Medulla oblongata (tissue), 1 donor: ENCODE measurements at regions not wholly inside any gene's neighbourhood (a gene's known extent, or its start where the extent isn't known, plus 50 kb on each side); places are given as distances from the start of the nearest gene placed in this dataset.
"Not testable (repeated sequence)": the region's sequence is repeated elsewhere in the genome, so short reads cannot be mapped to it uniquely, and the experiment has no call there.

Experiments used
- DNase-seq: peaks from one replicate; pipeline ENCODE4 v3.0.0-alpha.2; 2015; ENCODE audit errors: extremely low spot score

DNA sequence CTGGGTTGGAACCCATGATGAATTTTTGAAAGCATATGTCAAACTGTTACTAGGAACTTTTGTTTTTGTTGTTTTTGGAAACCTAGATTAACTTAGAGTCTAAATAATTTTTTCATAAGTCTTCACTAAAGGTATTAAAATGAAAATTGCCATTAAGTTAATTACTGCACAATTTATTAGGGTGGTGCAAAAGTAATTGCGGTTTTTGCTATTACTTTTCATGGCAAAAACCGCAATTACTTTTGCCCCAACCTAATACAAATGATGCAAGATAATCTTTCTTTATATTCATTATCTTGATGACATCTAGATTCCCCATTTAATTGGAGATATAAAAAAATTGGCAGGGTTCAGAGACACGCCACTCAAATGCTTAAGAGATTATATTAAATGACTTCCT is 145.0 kb upstream of the PKP2 start:
- no peak for DNase-seq

DNA sequence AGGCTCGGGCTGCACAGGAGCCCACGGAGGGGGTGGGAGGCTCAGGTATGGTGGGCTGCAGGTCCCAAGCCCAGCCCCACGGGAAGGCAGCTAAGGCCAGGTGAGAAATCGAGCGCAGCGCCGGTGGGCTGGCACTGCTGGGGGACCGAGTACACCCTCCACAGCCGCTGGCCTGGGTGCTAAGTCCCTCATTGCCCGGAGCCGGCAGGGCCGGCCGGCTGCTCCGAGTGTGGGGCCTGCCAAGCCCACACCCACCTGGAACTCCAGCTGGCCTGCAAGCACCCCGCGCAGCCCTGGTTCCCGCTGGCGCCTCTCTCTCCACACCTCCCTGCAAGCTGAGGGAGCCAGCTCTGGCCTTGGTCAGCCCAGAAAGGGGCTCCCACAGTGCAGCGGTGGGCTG is 137.4 kb upstream of the PKP2 start:
- not testable (repeated sequence) for DNase-seq

DNA sequence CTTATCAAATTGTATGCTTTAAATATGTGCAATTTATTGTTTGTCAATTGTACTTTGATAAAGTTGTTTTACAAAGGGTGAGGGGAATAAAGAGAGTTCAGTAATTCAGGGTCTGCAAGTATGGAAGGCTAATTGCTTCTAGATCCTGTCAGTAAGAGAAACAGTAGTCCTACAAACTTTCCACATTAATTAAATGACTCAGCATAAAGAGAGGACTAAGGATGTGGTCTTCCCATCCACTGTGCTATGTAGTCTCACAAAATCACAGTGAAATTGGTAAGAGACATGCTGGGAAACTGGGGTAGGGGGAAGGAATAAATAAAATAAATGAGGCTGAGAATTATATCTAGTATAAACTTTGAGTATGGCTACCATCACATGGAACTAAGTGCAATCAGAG is 130.2 kb upstream of the PKP2 start:
- DNase-seq, result no peak

DNA sequence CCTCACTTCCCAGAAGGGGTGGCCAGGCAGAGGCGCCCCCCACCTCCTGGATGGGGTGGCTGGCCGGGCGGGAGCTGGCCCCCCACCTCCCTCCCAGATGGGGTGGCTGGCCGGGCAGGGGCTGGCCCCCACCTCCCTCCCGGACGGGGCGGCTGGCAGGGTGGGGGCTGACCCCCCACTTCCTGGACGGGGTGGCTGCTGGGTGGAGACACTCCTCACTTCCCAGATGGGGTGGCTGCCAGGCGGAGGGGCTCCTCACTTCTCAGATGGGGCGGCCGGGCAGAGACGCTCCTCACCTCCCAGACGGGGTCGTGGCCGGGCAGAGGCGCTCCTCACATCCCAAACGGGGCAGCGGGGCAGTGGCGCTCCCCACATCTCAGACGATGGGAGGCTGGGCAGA is 126.1 kb upstream of the PKP2 start:
- DNase-seq, result not testable (repeated sequence)

DNA sequence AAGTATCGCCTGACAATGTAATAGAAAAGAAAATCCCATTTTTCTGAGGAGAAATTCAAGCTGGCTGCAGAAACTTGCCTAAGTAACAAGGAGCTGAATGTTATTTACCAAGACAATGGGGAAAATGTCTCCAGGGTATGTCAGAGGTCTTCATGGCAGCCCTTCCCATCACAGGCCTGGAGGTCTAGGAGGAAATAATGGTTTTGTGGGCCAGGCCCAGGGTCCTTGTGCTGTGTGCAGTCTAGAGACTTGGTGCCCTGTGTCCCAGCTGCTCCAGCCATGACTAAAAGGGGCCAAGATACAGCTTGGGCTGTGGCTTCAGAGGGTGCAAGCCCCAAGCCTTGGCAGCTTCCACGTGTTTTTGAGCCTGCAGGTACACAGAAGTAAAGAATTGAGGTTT is 120.5 kb upstream of the PKP2 start:
- DNase-seq, result not testable (repeated sequence)

DNA sequence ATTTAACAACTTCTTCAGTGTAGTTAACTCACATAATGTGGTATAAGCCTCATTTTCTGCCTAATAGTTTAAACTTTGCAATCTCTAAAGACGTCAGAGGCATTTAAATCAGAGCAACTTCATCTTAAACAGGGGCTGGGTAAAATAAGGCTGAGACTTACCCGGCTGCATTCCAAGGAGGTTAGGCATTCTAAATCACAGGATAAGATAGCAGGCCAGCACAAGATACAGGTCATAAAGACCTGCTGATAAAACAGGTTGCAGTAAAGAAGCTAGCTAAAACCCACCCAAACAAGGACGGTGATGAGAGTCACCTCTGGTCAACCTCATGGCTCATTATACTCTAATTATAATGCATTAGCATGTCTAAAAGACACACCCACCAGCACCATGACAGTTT is 115.6 kb upstream of the PKP2 start:
- no peak for DNase-seq

DNA sequence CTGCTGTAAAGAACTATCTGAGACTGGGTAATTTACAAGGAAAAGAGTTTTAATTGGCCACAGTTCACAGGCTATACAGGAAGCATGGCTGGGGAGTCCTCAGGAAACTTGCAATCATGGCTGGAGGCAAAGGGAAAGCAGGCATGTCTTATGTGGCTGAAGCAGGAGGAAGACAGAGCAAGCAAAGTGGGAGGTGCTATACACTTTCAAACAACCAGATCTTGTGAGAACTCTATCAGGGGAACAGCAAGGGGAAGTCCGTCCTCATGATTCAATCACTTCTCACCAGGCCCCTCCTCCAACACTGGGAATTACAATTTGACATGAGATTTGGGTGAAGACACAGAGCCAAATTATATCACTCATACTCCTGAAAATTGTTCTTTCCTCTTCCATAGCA is 109.5 kb upstream of the PKP2 start:
- DNase-seq, result no peak

DNA sequence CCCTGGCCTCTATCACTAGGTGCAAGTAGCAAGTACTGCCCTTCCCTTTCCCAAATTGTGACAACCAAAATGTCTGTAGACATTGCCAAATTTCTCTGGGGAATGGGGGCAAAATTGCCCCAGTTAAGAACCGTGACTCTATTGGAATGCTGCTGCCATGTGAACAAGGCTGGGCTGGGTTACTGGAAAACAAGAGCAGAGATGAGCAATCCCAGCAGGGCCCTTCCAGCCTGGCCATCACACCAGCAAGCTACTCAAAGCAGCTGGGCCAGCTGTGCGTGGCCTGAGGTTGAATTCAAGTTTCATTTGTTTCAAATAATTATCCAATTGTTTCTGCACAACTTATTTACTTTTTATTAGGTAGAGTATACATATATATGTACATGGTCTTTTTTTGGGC is 103.4 kb upstream of the PKP2 start:
- DNase-seq, result no peak

DNA sequence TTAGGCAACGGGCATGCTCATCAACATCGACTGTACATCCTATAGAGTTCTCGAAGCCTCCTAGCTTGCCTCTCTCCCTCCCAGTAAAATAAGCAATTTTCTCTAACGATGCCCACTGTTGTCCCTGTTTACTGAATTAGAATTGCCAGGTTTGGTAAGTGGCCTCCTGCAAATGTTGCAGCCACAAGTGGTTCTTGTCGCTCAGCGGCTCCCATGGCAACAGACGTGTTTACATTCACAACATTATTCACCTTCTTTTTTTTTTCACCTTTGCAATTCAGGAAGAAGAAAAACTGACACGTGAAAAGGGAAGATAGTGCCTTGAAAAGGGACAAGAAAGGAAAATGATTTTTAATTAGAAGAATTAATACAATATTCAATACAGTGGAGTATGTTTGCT is 100.9 kb upstream of the PKP2 start:
- no peak for DNase-seq

DNA sequence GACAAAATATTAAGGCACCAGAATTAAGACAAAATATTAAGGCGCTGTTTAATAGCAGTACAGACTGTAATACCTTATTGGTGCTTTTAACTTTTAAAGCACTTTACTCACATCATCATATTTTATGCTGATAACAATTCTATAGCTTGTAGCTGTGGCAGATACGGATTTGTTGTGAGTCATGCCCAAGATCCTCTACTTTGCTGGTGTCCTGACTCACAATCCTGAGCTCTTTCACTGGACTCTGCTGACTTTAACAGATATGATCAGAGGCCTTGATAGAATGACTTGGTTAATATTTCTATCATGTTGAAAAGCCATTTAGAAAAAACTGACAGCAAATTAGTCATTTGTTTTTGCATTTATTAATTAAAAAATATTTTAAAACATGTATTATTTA is 99.0 kb upstream of the PKP2 start:
- no peak for DNase-seq

DNA sequence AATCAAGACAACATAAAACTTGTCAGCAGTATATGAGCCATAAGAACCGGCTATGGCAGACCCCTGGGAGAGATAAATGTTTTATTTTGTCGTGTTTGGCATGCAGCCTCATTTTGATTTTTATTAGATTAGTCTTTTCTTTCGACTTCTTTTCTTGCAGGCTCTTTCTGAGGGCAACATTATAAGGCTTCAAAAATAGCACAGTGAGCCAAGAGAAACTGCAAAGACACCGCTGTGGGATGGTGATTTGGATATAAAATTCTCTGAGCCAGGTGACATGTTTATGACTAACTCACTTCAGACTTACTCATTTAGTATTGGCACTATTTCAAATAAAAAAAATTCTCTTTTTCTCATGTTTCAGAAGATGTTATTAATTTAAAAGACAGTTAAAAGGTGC is 96.8 kb upstream of the PKP2 start:
- DNase-seq, result no peak

DNA sequence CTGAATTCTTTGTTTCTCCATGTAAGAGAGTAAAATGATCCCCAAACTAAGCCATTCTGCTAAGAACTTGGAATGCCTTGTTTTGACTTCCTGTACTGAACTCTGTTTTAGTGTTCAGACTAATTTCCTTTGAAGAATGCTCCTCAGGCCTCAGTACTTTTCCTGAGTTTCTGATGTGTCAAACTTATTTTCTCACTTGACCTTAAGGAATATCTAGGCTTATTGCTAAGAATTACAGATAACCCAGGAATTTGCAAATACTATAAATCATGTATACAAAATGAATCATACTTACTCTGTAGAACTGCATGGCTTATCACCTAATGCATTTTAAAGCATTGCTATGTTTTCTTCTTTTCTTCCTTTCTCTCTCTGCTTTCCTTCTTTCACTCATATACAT is 93.1 kb upstream of the PKP2 start:
- DNase-seq, result no peak

DNA sequence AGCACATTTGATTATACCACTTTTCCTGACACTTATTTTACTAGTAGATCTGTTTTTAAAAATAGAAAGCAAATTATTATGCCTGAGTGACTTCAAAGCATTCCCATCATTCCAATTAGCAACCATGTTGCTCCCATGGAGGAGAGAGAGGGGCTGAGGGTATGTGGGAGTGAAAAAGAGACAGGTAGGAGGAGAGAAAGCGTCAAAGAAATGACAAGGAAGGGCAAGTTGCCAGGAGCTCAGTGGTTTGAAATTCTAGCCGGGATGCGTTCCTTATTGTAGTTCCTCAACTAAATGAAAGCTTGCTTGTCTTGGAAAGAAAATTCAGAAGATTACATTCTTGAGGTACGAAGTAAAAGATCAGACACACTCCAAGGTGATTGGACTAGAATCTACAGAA is 92.4 kb upstream of the PKP2 start:
- no peak for DNase-seq

DNA sequence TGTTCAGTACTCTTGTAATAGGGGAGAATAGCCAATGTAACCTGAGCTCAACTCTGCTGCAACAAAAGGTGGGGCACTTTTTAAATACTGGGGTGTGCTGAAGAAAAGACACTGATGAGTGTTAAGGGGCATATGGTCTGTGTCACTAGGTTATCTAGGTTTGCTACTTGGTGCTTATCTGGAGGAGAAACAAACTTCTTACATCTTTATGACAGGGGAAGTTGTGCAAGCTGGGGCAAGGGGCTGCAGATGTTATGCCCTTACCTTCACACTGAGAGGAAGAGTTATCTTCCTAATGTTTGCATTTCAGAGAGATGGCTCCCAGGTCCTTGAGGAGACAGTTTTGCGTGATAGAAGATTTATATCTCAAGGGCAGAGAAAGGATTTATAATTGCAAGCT is 90.9 kb upstream of the PKP2 start:
- DNase-seq, result no peak

DNA sequence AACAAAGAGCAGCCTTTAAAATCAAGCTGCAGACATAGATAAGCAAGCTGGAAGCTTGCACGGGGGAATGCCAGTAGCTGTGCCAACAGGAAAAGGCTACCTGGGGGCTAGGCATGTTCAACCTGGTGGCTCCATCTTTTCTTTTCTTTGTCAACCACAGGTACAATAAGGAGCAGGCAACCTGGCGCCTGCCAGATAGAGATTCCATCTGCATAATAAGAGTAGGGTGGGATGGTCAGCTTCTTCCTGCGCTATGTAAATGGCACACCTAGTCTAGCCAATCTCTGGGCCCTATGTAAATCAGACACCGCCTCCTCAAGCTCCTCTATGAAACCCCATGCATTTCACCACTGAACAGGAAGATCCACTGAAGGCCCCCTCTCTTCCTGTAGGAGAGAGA is 87.4 kb upstream of the PKP2 start:
- DNase-seq, result no peak

DNA sequence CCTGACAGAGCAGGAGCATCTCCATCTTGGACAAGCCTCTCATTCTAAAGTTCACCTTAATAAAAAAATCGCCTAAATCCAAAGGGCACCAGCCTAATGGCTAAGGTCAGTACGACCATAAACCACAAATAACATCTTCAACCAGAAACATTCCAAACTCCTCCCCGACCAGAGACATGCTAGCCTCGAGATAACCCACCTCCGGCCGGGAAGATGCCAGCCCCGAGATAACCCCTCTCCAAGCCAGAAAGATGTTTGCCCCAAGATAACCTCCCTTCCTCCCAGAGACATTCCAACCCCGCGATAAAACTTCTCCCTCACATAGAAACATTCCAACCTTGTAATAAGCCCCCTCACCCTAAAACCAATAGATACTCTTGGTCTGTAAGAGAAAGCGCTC is 86.8 kb upstream of the PKP2 start:
- no peak for DNase-seq

DNA sequence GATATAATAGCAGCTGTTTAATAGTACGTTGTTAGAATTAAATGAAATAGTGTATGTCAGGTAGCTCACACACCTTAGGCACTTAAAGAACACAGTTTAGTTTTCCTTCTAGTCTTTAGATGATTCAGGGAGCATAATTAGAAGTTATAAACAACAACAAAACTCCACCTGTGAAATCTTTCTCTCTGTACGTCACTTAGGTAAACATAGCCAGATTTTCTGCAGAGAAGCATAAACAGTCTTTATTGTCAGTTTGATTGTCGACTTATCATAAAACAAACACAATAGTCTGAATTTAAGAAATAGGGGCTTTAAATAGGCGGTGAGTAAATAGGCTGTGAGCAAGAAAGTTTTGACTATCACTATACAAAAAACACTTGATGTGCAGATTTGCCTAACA is 84.6 kb upstream of the PKP2 start:
- no peak for DNase-seq

DNA sequence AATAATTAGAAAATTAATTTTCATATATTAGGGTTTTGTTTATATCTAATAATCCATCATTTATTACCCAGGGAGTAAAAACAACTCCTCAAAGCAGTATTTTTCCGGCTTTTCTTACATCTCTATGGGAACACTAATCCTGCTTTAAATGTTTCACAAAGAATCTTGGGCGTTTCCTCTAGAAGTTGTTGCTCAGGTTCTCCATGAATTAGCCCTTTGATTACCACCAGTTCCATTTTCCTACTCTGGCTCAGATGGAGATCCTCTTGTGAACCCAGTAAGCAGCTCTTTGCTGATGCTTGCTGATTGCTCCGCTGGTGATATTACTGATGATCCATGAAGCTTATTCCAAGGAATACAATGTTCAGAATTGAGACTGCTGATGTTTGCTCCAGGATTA is 78.5 kb upstream of the PKP2 start:
- no peak for DNase-seq

DNA sequence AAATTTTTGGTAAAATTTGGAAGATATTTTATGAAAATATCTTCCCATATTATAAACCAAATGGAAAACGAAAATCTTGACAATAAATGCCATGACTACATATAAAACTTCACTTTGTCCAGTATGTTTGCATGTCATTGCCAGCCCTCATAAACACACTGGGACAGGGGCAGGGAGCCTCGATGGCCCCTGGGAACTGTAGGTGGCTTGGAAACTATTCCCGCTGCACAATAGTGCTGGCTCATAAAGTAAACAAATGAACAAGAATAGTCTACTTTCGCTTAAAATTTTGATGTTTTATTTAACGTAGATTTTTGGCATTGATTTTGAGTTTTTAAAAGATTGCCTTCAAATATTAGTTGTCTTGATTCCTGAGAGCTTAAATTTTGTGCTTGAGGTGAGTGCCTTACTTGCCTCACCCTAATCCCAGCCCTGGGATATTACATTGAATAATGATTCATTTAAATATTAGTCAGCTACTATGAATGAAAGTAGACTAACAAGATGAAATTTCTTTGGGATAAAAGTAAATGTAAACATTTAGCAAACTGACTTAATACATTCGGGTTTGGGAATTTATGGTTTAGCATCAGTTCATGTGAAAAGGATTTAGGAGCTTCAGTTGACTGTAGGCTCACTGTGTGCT is 74.0 kb upstream of the PKP2 start:
- no peak for DNase-seq

DNA sequence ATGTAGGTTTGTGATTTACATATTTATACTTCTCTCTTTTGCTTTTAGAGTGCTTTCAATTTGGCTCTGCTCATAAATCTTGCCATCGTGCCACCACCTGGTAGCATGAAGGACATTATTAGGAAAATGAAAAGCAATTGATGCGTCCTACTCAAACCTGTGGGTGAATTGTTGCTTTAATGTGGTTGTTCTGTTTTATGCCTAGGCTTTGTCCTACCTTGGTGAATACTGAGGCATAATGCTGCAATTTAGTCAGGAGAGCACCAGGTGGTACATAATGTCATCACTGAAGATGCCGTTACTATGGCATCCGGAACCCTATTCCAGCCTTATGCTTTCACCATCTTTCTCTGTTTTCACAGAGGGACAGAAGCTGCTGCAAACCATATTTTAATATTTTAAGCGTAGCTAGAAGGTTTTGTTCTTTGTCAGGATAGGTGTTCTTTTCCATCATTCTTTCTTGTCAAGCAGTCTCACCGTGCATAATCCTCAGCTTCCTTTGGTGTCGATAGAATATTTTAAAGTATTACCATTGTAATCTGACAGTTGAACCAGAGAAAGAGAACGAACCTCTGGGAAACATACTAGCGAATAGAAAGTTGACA is 68.5 kb upstream of the PKP2 start:
- DNase-seq, result no peak

DNA sequence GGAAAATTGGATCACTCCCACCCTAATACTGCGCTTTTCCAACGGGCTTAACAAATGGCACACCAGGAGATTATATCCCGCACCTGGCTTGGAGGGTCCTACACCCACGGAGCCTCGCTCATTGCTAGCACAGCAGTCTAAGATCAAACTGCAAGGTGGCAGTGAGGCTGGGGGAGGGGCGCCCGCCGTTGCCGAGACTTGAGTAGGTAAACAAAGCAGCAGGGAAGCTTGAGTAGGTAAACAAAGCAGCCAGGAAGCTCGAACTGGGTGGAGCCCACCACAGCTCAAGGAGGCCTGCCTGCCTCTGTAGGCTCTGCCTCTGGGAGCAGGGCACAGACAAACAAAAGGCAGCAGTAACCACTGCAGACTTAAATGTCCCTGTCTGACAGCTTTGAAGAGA is 59.8 kb upstream of the PKP2 start:
- not testable (repeated sequence) for DNase-seq

DNA sequence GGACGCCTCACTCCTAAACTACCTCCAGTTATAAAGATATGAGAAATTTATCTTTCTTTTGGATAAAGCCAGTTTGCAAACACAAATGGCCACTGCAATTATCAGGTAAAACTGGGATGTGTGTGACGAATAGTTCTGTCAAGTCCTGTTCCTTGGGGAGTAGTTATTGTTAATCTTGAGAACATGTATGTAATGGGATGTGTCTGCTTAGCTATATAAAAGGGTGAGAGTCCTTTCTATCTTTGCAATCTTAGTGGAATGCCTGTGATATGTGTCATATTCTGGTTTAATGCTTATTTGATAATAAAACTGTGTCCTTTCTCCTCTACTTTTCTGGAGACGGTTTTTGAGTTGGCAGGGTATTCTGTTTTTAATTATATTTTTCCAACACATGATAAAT is 56.1 kb upstream of the PKP2 start:
- no peak for DNase-seq

DNA sequence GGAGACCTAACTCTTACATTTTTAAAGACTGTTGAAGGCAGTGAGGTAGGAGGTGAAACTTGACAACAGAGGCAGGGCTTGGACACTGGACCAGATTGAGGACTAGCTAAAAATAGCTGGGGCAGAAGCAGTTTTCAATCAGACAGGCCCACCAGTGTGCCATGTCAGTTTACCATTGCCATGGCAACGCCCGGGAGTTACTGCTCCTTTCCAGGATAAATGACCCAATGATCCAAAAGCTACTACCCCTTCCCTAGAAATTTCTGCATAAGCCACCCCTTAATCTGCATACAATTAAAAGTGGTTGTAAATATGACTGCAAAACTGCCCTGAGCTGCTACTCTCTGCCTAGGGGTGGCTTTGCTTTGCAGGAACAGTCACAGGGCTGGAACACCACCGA is 53.2 kb upstream of the PKP2 start:
- DNase-seq, result no peak
